ENCODE measurements at regions not wholly inside any gene's neighbourhood (a gene's known extent, or its start where the extent isn't known, plus 50 kb on each side); places are given as distances from the start of the nearest gene placed in this dataset.

DNA sequence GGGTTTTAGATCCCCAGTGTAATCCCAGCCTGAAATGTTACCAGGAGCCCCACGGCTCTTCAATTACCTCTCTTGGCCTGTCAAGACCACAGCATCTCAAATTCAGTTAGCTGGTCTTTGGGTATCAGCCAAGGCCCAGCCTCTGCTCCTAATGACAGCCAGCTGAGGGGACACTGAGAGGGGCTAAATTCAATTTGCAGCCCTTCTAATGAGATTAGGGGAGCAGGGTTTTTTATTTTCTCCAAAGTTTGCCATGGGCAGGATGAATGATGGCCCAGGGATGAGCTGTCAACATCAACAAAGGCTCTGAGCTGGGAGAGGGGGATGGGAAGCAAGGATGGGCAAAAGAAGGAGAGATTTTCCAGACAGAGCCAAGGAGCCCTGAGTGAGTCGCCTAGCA, 116.8 kb upstream of the TBX20 start:
- no peak overlapping the region for H3K9ac ChIP-seq (ENCODE audit: low read length)
- peaks cover 8% of the 10 kb centered on the region for H3K27me3 Mint-ChIP-seq (ENCODE audit: low read depth, unreplicated experiment)
- no peak overlapping the region for H3K27ac Mint-ChIP-seq (ENCODE audit: unreplicated experiment)
- H3K4me3 ChIP-seq (ENCODE audit: insufficient read depth, low read depth, low read length), result no peak overlapping the region
- no peak for DNase-seq (ENCODE audit: low read depth)
- no peak overlapping the region for H3K4me2 ChIP-seq (ENCODE audit: low read length)
- H3K36me3 Mint-ChIP-seq (ENCODE audit: low read depth, unreplicated experiment), result no peaks in the 10 kb centered on the region
- no peak overlapping the region for H3K27ac ChIP-seq (ENCODE audit: low read depth, low read length)
- no peak overlapping the region for H3K4me3 Mint-ChIP-seq (ENCODE audit: unreplicated experiment)
- H3K4me1 Mint-ChIP-seq (ENCODE audit: low read depth, unreplicated experiment), result no peaks in the 10 kb centered on the region
- no peaks in the 10 kb centered on the region for H3K79me2 ChIP-seq (ENCODE audit: insufficient read depth, low read length)
- H3K27me3 ChIP-seq (ENCODE audit: insufficient read depth, low read length), result no peaks in the 10 kb centered on the region
- no peak for FAIRE-seq
- no peaks in the 10 kb centered on the region for H4K20me1 ChIP-seq (ENCODE audit: insufficient read depth, low read length)
- no peaks in the 10 kb centered on the region for H3K9me3 ChIP-seq (ENCODE audit: insufficient read depth, low read depth, low read length)
- H3K36me3 ChIP-seq (ENCODE audit: insufficient read depth, low read length), result no peaks in the 10 kb centered on the region
- no peak overlapping the region for H2AFZ ChIP-seq (ENCODE audit: low read depth, low read length)
- H3K4me1 ChIP-seq (ENCODE audit: insufficient read depth, low read length), result no peaks in the 10 kb centered on the region
- TF ChIP-seq, protein P1, sequence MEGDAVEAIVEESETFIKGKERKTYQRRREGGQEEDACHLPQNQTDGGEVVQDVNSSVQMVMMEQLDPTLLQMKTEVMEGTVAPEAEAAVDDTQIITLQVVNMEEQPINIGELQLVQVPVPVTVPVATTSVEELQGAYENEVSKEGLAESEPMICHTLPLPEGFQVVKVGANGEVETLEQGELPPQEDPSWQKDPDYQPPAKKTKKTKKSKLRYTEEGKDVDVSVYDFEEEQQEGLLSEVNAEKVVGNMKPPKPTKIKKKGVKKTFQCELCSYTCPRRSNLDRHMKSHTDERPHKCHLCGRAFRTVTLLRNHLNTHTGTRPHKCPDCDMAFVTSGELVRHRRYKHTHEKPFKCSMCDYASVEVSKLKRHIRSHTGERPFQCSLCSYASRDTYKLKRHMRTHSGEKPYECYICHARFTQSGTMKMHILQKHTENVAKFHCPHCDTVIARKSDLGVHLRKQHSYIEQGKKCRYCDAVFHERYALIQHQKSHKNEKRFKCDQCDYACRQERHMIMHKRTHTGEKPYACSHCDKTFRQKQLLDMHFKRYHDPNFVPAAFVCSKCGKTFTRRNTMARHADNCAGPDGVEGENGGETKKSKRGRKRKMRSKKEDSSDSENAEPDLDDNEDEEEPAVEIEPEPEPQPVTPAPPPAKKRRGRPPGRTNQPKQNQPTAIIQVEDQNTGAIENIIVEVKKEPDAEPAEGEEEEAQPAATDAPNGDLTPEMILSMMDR (IDR thresholded peaks at IDR 0.05; ENCODE audit: insufficient read depth, low read depth, low read length), result no peak
- no peak for TF ChIP-seq EZH2 (IDR thresholded peaks at IDR 0.05; ENCODE audit: insufficient read depth, low read length)
- H3K9me3 Mint-ChIP-seq (ENCODE audit: unreplicated experiment), result peaks cover 15% of the 10 kb centered on the region

DNA sequence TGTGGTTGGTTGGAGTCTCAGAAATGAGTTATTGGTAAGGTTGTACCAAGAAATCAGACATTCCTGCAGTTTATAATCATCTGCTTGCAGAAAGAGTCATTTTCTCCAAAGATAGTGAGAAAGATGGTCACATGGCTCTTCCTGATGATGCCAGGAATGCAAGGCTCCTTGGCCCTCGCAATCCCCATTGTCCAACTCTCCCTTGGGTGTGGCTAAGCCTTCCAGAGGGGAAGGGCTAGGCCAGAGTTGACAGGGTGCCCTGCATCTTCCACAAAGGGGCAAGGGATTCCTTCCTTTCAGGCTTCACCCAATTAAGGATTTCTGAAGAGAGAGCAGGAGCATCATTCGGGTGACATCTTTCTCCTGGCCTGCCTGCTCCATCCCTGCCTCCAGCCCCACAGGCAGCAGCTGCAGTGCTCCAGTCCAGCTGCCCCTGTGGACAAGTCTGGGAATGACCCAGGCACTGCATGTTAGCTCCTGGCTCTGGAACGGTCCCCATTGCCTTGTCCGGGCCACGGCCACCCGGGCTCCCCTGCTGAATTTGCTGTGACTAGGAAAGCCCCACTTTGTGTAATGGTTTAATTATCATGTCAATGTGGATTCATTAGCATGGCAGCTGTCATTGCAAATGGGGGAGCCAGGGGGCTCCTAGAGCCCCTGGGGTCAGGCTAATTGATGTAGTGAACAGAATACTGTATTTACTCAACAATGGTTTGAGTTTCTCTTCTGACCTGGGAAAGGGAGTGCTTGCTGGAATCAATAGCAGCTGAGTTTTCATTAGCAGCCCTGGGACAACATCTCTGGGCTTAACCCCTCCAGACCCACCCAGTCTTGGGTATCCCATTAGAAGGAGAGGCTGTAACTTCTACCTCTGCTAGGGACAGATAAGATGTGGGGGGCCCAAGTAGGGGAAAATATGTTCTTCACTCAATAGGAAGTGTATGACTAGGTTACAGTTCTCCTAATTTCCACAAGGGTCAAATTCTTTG, 112.6 kb upstream of the TBX20 start:
- no peak overlapping the region for H3K4me2 ChIP-seq (ENCODE audit: low read length)
- no peak overlapping the region for H3K27ac ChIP-seq (ENCODE audit: low read depth, low read length)
- no peaks in the 10 kb centered on the region for H3K4me1 Mint-ChIP-seq (ENCODE audit: low read depth, unreplicated experiment)
- no peaks in the 10 kb centered on the region for H3K4me1 ChIP-seq (ENCODE audit: insufficient read depth, low read length)
- H3K79me2 ChIP-seq (ENCODE audit: insufficient read depth, low read length), result no peaks in the 10 kb centered on the region
- H3K9me3 Mint-ChIP-seq (ENCODE audit: unreplicated experiment), result peaks cover 6% of the 10 kb centered on the region
- no peak for DNase-seq (ENCODE audit: low read depth)
- FAIRE-seq, result no peak
- no peak overlapping the region for H3K4me3 ChIP-seq (ENCODE audit: insufficient read depth, low read depth, low read length)
- H2AFZ ChIP-seq (ENCODE audit: low read depth, low read length), result no peak overlapping the region
- H3K9me3 ChIP-seq (ENCODE audit: insufficient read depth, low read depth, low read length), result no peaks in the 10 kb centered on the region
- H3K36me3 ChIP-seq (ENCODE audit: insufficient read depth, low read length), result no peaks in the 10 kb centered on the region
- no peaks in the 10 kb centered on the region for H4K20me1 ChIP-seq (ENCODE audit: insufficient read depth, low read length)
- no peak overlapping the region for H3K9ac ChIP-seq (ENCODE audit: low read length)
- peaks cover 2% of the 10 kb centered on the region for H3K27me3 Mint-ChIP-seq (ENCODE audit: low read depth, unreplicated experiment)
- no peaks in the 10 kb centered on the region for H3K36me3 Mint-ChIP-seq (ENCODE audit: low read depth, unreplicated experiment)
- H3K27me3 ChIP-seq (ENCODE audit: insufficient read depth, low read length), result no peaks in the 10 kb centered on the region
- TF ChIP-seq, protein P1 (IDR thresholded peaks at IDR 0.05; ENCODE audit: insufficient read depth, low read depth, low read length), result no peak
- TF ChIP-seq EZH2 (IDR thresholded peaks at IDR 0.05; ENCODE audit: insufficient read depth, low read length), result no peak
- no peak overlapping the region for H3K4me3 Mint-ChIP-seq (ENCODE audit: unreplicated experiment)
- H3K27ac Mint-ChIP-seq (ENCODE audit: unreplicated experiment), result no peak overlapping the region

DNA sequence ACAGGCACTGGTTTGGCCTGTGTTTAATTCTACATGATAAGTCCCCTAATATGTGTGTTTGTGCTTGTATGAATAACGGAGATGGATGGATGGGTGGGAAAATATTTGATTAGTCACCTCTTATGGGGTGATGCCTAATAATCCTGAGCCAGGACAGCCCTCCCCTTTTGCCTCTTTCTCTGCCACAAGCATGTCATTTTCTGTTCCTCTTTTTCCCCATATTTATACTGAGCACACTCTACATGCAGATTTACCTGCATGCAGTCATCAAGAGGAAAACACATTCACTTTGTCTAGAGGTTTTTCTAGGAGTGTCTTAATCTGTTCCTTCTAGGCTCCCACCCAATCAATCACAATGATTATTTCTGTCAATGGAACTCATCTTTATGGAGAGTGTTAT, 111.6 kb upstream of the TBX20 start:
- Mint-ChIP-seq H3K9me3 (ENCODE audit: unreplicated experiment) (peaks cover 6% of the 10 kb centered on the region), H3K4me1 (ENCODE audit: low read depth, unreplicated experiment) (no peaks in the 10 kb centered on the region), H3K27me3 (ENCODE audit: low read depth, unreplicated experiment) (peaks cover 2% of the 10 kb centered on the region), H3K36me3 (ENCODE audit: low read depth, unreplicated experiment) (no peaks in the 10 kb centered on the region), H3K27ac (ENCODE audit: unreplicated experiment) (no peak overlapping the region), H3K4me3 (ENCODE audit: unreplicated experiment) (no peak overlapping the region)
- no peak for FAIRE-seq
- TF ChIP-seq EZH2 (IDR thresholded peaks at IDR 0.05; ENCODE audit: insufficient read depth, low read length), result no peak
- TF ChIP-seq, protein P1 (IDR thresholded peaks at IDR 0.05; ENCODE audit: insufficient read depth, low read depth, low read length), result no peak
- Histone ChIP-seq H3K9ac (ENCODE audit: low read length) (no peak overlapping the region), H2AFZ (ENCODE audit: low read depth, low read length) (no peak overlapping the region), H3K4me1 (ENCODE audit: insufficient read depth, low read length) (no peaks in the 10 kb centered on the region), H3K27me3 (ENCODE audit: insufficient read depth, low read length) (no peaks in the 10 kb centered on the region), H4K20me1 (ENCODE audit: insufficient read depth, low read length) (no peaks in the 10 kb centered on the region), H3K4me3 (ENCODE audit: insufficient read depth, low read depth, low read length) (no peak overlapping the region), H3K79me2 (ENCODE audit: insufficient read depth, low read length) (no peaks in the 10 kb centered on the region), H3K9me3 (ENCODE audit: insufficient read depth, low read depth, low read length) (no peaks in the 10 kb centered on the region), H3K4me2 (ENCODE audit: low read length) (no peak overlapping the region), H3K36me3 (ENCODE audit: insufficient read depth, low read length) (no peaks in the 10 kb centered on the region), H3K27ac (ENCODE audit: low read depth, low read length) (no peak overlapping the region)
- DNase-seq (ENCODE audit: low read depth), result no peak
